Subcutaneous abdominal adipose tissue (tissue), 5 donors: ENCODE measurements at regions not wholly inside any gene's neighbourhood (a gene's known extent, or its start where the extent isn't known, plus 50 kb on each side); places are given as distances from the start of the nearest gene placed in this dataset.

ENCODE experiments used
- H3K27ac ChIP-seq: one replicate; pipeline ENCODE4 v1.7.0; 2013; ENCODE audit warnings: low read depth, mild to moderate bottlenecking, inconsistent platforms, low read length, moderate library complexity
- H3K27me3 ChIP-seq, 5 donors: one replicate each; pipeline ENCODE4 v1.7.0; 2013; ENCODE audit warnings: low read length in 5 of 5, inconsistent platforms in 1 of 5; ENCODE audit not compliant: control insufficient read depth in 5 of 5, insufficient read depth in 4 of 5
- H3K36me3 ChIP-seq, 5 donors: one replicate each; pipeline ENCODE4 v1.7.0; 2013; ENCODE audit warnings: low read length in 5 of 5; ENCODE audit not compliant: control insufficient read depth in 5 of 5, insufficient read depth in 5 of 5
- H3K4me1 ChIP-seq, 5 donors: one replicate each; pipeline ENCODE4 v1.7.0; 2013; ENCODE audit warnings: low read length in 5 of 5, mild to moderate bottlenecking in 3 of 5, moderate library complexity in 1 of 5; ENCODE audit not compliant: control insufficient read depth in 5 of 5, insufficient read depth in 5 of 5
- H3K4me3 ChIP-seq, 5 donors: one replicate each; pipeline ENCODE4 v1.7.0; 2013; ENCODE audit warnings: low read length in 5 of 5, low read depth in 1 of 5
- H3K9ac ChIP-seq, 5 donors: one replicate each; pipeline ENCODE4 v1.7.0; 2013; ENCODE audit warnings: low read length in 5 of 5, mild to moderate bottlenecking in 4 of 5, moderate library complexity in 3 of 5
- H3K9me3 ChIP-seq, 5 donors: one replicate each; pipeline ENCODE4 v1.7.0; 2013; ENCODE audit warnings: low read length in 5 of 5; ENCODE audit not compliant: control insufficient read depth in 5 of 5
- donor health status: healthy.
- donor health status: healthy.
- donor health status: healthy.
- donor health status: healthy.
- donor health status: healthy.

- Histone ChIP-seq H3K36me3 (no peaks in the 10 kb centered on the region), H3K27ac (no peak overlapping the region), H3K27me3 (no peaks in the 10 kb centered on the region), H3K9me3 (no peaks in the 10 kb centered on the region), H3K4me3 (no peak overlapping the region), H3K9ac (no peak overlapping the region), H3K4me1 (no peaks in the 10 kb centered on the region)
These were observed 177.1 kb upstream of the TRIM24 start for GRCh38 chr7:138282997-138283396.

DNA sequence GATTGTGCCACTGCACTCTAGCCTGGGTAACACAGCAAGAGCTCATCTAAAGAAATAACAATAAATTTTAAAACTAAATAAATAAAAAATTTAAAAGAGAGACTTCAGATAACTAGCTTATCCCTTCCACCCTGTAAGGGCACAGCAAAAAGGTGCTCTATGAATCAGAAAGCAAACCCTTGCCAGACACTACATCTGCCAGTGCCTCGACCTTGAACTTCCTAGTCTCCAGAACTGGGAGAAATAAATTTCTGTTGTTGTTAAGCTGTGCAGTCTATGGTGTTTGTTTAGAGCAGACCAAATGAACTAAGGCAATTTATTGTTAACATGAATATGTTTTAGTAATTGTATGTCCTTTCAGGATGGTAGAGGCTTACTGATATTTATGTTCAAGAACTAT lies 174.9 kb upstream of the TRIM24 start:
- Histone ChIP-seq H3K4me1 (no peaks in the 10 kb centered on the region), H3K27ac (no peak overlapping the region), H3K27me3 (no peaks in the 10 kb centered on the region), H3K4me3 (no peak overlapping the region), H3K36me3 (no peaks in the 10 kb centered on the region), H3K9ac (no peak overlapping the region), H3K9me3 (peaks cover 0 to 14% (median 6%) of the 10 kb centered on the region in 5 donors)

GRCh38 chr7:138286846-138287245 lies 173.2 kb upstream of the TRIM24 start:
- Histone ChIP-seq H3K4me3 (no peak overlapping the region), H3K4me1 (no peaks in the 10 kb centered on the region), H3K9me3 (peaks cover 0 to 16% (median 8%) of the 10 kb centered on the region in 5 donors), H3K27me3 (no peaks in the 10 kb centered on the region), H3K9ac (no peak overlapping the region), H3K27ac (no peak overlapping the region), H3K36me3 (no peaks in the 10 kb centered on the region)

DNA sequence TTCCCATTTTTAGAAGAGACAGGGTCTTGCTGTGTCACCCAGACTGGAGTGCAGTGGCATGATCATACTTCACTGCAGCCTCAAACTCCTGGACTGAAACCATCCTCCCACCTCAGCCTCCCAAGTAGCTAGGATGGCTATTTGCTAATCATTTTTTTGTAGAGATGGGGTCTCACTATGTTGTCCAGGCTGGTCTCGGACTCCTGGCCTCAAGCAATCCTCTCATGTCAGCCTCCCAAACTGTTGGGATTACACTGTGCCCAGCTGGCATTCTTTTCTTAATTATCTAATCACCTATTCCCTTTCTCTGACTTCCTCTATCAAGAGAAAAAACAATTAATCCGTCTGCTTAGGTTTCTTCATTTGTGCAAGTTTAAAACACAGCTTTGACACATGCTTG lies 172.5 kb upstream of the TRIM24 start:
- no peaks in the 10 kb centered on the region for H3K4me1 ChIP-seq
- H3K9ac ChIP-seq: no peak overlapping the region
- H3K9me3 ChIP-seq: peaks cover 0 to 16% (median 8%) of the 10 kb centered on the region in 5 donors
- H3K36me3 ChIP-seq: no peaks in the 10 kb centered on the region
- no peaks in the 10 kb centered on the region for H3K27me3 ChIP-seq
- H3K27ac ChIP-seq: no peak overlapping the region
- H3K4me3 ChIP-seq: no peak overlapping the region

DNA sequence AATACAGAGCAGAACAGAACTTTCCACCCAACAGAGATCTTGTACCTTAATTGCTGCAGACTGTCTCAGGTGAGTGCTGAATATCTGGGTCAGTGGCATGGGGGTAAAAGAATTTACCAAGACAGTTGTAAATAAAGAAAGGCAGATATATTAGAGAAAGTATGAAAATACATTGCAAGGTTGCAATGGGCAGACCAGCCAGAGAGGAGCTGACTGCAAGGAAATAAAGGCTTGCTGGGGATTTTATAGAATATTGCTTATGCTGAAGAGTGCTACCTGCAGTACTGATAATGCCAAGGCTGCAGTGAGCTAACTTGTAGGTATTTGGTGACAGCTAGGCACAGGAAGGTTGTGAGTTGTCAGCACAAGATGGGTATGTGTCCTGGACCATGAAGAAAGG lies 171.0 kb upstream of the TRIM24 start:
- no peak overlapping the region for H3K27ac ChIP-seq
- no peaks in the 10 kb centered on the region for H3K27me3 ChIP-seq

GRCh38 chr7:138289864-138290263 lies 170.2 kb upstream of the TRIM24 start:
- no peaks in the 10 kb centered on the region for H3K27me3 ChIP-seq
- H3K9me3 ChIP-seq: peaks cover 0 to 16% (median 8%) of the 10 kb centered on the region in 5 donors
- H3K4me1 ChIP-seq: peaks cover 0 to 9% (median 3%) of the 10 kb centered on the region in 5 donors
- H3K36me3 ChIP-seq: no peaks in the 10 kb centered on the region
- H3K9ac ChIP-seq: no peak overlapping the region
- H3K27ac ChIP-seq: no peak overlapping the region
- no peak overlapping the region for H3K4me3 ChIP-seq

More for the DNA sequence above, 171.0 kb upstream of the TRIM24 start:
- no peak overlapping the region for H3K9ac ChIP-seq
- no peak overlapping the region for H3K4me3 ChIP-seq
- peaks cover 0 to 16% (median 8%) of the 10 kb centered on the region in 5 donors for H3K9me3 ChIP-seq
- no peaks in the 10 kb centered on the region for H3K36me3 ChIP-seq
- peaks cover 0 to 1% (median 0%) of the 10 kb centered on the region in 5 donors for H3K4me1 ChIP-seq

DNA sequence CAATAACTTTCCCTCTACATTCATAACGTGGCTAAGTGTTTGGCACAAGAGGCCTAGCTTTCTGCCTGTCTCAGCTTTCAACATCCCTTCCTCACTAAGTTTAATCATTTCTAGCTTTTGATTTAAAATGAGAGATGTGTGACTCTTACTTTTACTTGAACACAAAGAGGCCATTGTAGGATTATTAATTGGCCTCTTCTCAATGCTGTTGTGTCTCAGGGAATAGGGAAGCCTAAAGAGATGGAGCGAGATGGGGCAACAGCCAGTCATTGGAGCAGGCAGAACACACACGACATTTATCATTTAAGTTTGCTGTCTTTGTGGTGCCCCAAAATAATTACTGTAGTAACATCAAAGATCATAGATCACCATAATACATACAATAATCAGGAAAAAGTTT lies 167.1 kb upstream of the TRIM24 start:
- H3K4me1 ChIP-seq: peaks cover 0 to 12% (median 4%) of the 10 kb centered on the region in 5 donors
- H3K9ac ChIP-seq: no peak overlapping the region
- H3K9me3 ChIP-seq: peaks cover 0 to 16% (median 8%) of the 10 kb centered on the region in 5 donors
- no peaks in the 10 kb centered on the region for H3K36me3 ChIP-seq
- no peak overlapping the region for H3K4me3 ChIP-seq
- no peaks in the 10 kb centered on the region for H3K27me3 ChIP-seq
- H3K27ac ChIP-seq: no peak overlapping the region

GRCh38 chr7:138295049-138295637 lies 164.9 kb upstream of the TRIM24 start:
- no peak overlapping the region for H3K27ac ChIP-seq
- H3K4me3 ChIP-seq: no peak overlapping the region
- no peak overlapping the region for H3K9ac ChIP-seq
- peaks cover 0 to 2% (median 2%) of the 10 kb centered on the region in 5 donors for H3K9me3 ChIP-seq
- no peaks in the 10 kb centered on the region for H3K27me3 ChIP-seq
- H3K4me1 ChIP-seq: peaks cover 0 to 12% (median 4%) of the 10 kb centered on the region in 5 donors
- H3K36me3 ChIP-seq: no peaks in the 10 kb centered on the region

- H3K4me1 ChIP-seq: peaks cover 0 to 12% (median 4%) of the 10 kb centered on the region in 5 donors
- H3K27me3 ChIP-seq: no peaks in the 10 kb centered on the region
- no peaks in the 10 kb centered on the region for H3K9me3 ChIP-seq
- H3K36me3 ChIP-seq: no peaks in the 10 kb centered on the region
- no peak overlapping the region for H3K27ac ChIP-seq
- no peak overlapping the region for H3K9ac ChIP-seq
- H3K4me3 ChIP-seq: no peak overlapping the region
These were observed 162.5 kb upstream of the TRIM24 start for GRCh38 chr7:138297526-138297925.

DNA sequence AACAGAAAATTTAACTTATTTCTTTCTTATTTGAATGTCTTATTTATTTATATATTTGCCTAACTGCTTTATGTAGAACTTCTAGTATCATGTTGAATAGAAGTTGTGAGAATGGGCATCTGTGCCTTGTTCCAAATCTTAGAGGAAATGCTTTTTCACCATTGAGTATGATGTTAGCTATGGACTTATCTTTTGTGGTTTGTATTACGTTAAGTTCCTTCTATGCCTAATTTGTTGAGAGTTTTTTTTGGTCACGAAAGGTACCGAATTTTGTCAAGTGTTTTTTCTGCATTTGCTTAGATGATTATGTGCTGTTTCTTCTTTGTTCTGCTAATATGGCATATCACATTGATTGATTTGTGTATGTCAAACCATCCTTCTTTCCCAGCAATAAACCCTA lies 161.0 kb upstream of the TRIM24 start:
- Histone ChIP-seq H3K9me3 (no peaks in the 10 kb centered on the region), H3K4me3 (no peak overlapping the region), H3K36me3 (no peaks in the 10 kb centered on the region), H3K27ac (no peak overlapping the region), H3K27me3 (no peaks in the 10 kb centered on the region), H3K9ac (no peak overlapping the region), H3K4me1 (peaks cover 0 to 10% (median 4%) of the 10 kb centered on the region in 5 donors)
